ENCODE measurements at regions not wholly inside any gene's neighbourhood (a gene's known extent, or its start where the extent isn't known, plus 50 kb on each side); places are given as distances from the start of the nearest gene placed in this dataset.

GRCh38 chr10:78800006-78800405, 268.8 kb upstream of the ZMIZ1 start:
- TF ChIP-seq CTCF (IDR thresholded peaks at IDR 0.05) (no peak), POLR2A (IDR thresholded peaks at IDR 0.05) (no peak)
